GM12801 (cell line): ENCODE measurements at regions not wholly inside any gene's neighbourhood (a gene's known extent, or its start where the extent isn't known, plus 50 kb on each side); places are given as distances from the start of the nearest gene placed in this dataset.

Source experiments
- CTCF ChIP-seq: IDR thresholded peaks from one replicate; pipeline ENCODE4 v1.5.1; 2011; ENCODE audit warnings: control low read depth; ENCODE audit not compliant: insufficient read length; ENCODE audit errors: extremely low read depth

GRCh38 chr15:57893040-57893439, 172.5 kb downstream of the ALDH1A2 start:
- TF ChIP-seq CTCF, result no peak

GRCh38 chr15:57895291-57895690, 170.2 kb downstream of the ALDH1A2 start:
- TF ChIP-seq CTCF, result no peak

- no peak for TF ChIP-seq CTCF
Measured at GRCh38 chr15:57896114-57896513, 169.4 kb downstream of the ALDH1A2 start.

DNA sequence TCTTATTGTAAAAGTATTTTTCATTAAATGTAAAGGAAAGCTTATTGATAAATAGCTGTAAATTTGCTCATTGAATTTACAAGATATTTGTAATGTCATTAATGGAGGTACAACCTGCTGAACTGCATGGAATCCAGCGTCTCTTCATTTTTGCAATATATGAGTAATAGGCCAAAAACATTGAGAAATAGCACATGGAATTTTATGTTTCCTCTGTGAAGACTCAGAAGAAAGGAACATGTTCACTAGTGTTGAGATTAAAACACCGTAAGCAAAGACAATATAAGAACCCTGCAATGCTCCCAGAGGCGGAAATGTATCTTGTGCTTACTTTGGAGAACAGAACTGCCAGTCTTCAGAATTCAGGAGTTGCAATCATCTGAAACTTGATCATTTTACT, 167.6 kb downstream of the ALDH1A2 start:
- no peak for TF ChIP-seq CTCF

DNA sequence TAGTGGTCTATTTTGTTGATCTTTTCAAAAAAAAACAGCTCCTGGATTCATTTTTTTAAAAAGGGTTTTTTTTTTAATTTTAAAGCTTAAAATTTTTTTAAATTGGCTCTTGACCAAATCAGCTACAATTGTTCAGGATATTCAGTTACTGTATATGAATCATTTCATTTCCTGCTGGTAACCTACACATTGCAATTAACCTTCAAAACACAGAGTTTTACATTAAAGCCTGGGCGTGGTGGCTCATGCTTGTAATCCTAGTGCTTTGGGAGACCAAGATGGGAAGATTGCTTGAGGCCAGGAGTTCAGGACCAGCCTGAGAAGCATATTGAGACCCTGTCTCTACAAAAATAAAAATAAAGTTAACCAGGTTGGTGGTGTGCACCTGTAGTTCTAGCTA, 163.4 kb downstream of the ALDH1A2 start:
- no peak for TF ChIP-seq CTCF
